GM08714 (cell line): ENCODE measurements at regions not wholly inside any gene's neighbourhood (a gene's known extent, or its start where the extent isn't known, plus 50 kb on each side); places are given as distances from the start of the nearest gene placed in this dataset.

Experiments
- H3K4me3 ChIP-seq: fragments of 200-500 bp; sonication (Bioruptor generic); 2 replicates; pipeline ENCODE4 v1.5.1; 2014; ENCODE audit warnings: mild to moderate bottlenecking, low read length, inconsistent platforms
- ZNF274 ChIP-seq: IDR thresholded peaks from 2 replicates; pipeline ENCODE4 v1.6.1; 2012; ENCODE audit warnings: mild to moderate bottlenecking, low read depth, low read length

DNA sequence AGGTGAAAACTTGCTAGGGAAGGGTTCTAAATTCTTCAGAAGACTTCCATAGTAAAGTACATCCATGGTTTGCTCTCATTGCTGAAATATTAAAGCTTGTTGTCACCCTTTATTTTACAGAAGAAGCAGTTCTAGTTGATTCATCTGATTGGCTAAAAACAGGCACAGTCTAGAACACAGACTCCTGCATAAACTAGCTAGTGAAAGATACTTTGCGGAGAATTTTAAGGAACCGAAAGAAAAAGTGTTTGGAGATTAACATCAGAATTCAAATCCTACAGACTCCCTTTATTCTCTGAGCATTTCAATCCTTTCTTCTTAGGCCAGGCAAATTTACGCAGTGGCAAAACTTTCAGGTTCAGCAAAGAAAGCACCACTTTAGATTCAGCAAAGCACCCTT is 1076.5 kb upstream of the ZEB2 start:
- no peak for TF ChIP-seq ZNF274
- H3K4me3 ChIP-seq, result no peak overlapping the region

GRCh38 chr2:145595296-145595695 is 1075.4 kb upstream of the ZEB2 start:
- H3K4me3 ChIP-seq, result no peak overlapping the region
- no peak for TF ChIP-seq ZNF274

DNA sequence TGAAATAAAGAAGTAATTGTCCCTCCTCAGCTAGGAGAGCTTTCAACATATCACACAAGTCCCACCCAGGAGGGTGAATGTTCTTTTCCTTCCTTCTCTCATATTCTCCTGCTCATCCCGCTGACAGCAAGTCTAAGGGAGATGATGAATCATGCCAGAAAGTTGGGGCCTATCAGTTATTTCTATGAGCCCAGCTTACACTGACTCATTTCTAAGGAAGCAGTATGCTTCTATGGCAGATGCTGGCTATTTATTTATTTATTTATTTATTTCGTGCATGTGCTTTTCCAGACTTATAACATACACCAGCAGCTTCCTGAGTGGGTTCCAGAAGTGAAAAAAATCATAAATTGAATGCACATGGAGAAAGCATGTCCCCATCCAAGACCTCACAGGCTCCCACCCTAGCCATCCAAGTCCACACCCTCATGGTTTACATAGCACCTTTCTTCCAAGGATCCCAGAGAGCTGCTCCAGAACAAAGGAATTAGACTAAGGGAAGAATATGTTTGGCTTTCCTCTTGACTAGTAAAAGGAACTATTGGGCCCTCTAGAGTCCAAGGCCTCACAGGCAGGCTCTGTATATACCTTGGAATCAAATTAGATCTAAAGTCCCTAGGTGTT is 1074.2 kb upstream of the ZEB2 start:
- no peak for TF ChIP-seq ZNF274
- no peak overlapping the region for H3K4me3 ChIP-seq

GRCh38 chr2:145593280-145593679 is 1073.4 kb upstream of the ZEB2 start:
- no peak overlapping the region for H3K4me3 ChIP-seq
- no peak for TF ChIP-seq ZNF274

GRCh38 chr2:145592361-145592760 is 1072.4 kb upstream of the ZEB2 start:
- TF ChIP-seq ZNF274, result no peak
- no peak overlapping the region for H3K4me3 ChIP-seq

DNA sequence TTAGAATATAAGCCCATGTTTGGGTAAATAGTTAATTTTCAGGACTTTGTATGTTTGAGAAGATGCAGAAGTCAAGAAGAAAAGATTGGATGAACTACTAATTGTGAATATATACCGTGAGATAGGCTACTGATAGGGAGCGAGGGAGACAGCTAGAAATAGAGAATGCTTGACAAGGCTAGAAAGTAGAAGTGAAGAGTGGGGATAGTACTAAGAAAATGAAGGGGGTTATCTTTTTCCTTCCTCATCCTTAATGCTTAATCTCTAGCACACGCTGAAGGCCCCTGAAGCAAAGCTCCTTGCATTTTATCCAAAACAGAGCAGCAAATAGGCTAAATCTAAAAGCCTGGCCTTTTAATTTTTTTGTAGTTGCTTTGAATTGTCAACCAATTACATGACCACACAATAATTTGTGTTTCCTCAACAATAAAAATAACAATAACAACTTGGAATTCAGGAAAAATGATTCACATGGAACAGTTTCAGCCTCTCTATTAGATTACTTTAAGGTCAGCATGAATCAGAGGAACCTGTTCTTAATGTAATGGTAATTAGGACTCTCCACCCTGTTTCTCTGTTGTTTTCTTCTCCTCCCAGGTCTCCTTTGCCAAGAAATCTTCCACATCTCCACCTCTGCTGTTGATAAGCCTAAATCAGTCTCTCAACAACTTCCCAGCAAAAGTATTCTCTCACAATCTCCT is 1071.3 kb upstream of the ZEB2 start:
- no peak overlapping the region for H3K4me3 ChIP-seq
- no peak for TF ChIP-seq ZNF274

GRCh38 chr2:145587922-145588321 is 1068.0 kb upstream of the ZEB2 start:
- TF ChIP-seq ZNF274, result no peak
- no peak overlapping the region for H3K4me3 ChIP-seq

GRCh38 chr2:145584353-145584752 is 1064.4 kb upstream of the ZEB2 start:
- H3K4me3 ChIP-seq, result no peak overlapping the region
- TF ChIP-seq ZNF274, result no peak

- no peak overlapping the region for H3K4me3 ChIP-seq
- TF ChIP-seq ZNF274, result no peak
These were observed 1053.7 kb upstream of the ZEB2 start for GRCh38 chr2:145573608-145574007.

GRCh38 chr2:145572238-145572637 is 1052.3 kb upstream of the ZEB2 start:
- TF ChIP-seq ZNF274, result no peak

DNA sequence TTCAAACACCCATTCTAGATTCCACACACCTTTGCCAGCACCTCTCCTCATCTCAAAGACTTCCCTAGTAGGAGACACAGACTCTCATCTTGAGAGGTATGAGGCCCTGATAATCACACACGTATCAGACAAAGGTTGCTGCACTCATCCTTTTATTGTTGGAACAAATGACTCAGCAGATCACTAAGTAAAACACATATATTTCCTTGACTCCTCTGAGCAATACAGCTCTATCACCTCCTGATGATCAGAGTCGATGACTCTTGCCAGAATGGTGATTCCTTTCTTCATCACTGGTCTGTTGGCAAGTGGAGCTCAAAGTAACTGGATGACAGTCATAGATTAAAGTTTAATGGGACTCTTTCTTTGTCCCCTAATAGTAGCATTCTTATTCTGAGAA is 1049.2 kb upstream of the ZEB2 start:
- no peak for TF ChIP-seq ZNF274
- no peak overlapping the region for H3K4me3 ChIP-seq

More at GRCh38 chr2:145572238-145572637, 1052.3 kb upstream of the ZEB2 start:
- H3K4me3 ChIP-seq, result no peak overlapping the region

DNA sequence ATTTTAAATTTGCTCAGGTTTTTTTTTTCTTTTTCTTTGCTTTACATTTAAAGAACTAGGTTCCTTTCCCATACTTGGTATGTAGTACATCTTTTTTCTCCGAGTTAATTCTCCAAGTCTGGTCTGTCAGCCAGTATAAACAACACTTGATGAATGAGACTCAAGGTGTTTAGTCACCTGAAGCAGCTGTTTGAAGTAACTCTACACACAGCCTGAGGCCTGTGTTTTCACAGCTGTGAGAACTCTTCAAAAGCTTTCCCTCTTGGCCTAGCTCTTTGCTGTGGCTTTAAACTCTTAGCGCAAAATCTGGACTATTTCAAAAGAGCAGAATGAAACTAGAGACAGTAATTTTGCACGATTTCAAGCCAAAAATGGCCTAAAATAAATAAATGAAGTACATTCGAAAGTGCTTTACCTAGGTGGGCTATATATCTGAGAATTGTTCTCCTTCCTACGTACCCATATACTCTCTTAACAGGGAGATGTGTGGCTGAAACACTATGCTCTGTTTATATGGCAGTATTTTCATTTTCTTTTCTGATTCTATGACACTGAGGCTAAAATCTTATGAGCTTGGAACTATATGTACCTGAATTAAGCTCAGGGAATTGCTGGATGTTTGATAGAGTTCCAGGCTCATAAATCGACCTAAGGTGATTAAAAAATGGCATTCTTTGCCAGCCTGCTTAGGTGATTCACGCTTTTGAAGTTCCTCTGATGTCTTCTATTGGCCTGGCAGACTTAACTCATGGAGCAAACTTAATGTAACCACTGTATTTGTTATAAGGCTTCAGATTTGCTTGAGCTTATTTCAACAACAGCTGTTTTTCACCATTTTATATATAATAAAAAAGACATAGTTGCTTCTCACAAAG is 1044.1 kb upstream of the ZEB2 start:
- no peak for TF ChIP-seq ZNF274
- no peak overlapping the region for H3K4me3 ChIP-seq

GRCh38 chr2:145561152-145561551 is 1041.2 kb upstream of the ZEB2 start:
- no peak overlapping the region for H3K4me3 ChIP-seq
- no peak for TF ChIP-seq ZNF274

GRCh38 chr2:145558617-145559350 is 1038.9 kb upstream of the ZEB2 start:
- H3K4me3 ChIP-seq, result no peak overlapping the region
- TF ChIP-seq ZNF274, result no peak
